Fibroblast of the conjunctiva (primary cell): ENCODE measurements at regions not wholly inside any gene's neighbourhood (a gene's known extent, or its start where the extent isn't known, plus 50 kb on each side); places are given as distances from the start of the nearest gene placed in this dataset.

Experiments
- DNase-seq: peaks from one replicate; pipeline ENCODE4 v3.0.0-alpha.2; 2010; ENCODE audit warnings: low read depth

DNA sequence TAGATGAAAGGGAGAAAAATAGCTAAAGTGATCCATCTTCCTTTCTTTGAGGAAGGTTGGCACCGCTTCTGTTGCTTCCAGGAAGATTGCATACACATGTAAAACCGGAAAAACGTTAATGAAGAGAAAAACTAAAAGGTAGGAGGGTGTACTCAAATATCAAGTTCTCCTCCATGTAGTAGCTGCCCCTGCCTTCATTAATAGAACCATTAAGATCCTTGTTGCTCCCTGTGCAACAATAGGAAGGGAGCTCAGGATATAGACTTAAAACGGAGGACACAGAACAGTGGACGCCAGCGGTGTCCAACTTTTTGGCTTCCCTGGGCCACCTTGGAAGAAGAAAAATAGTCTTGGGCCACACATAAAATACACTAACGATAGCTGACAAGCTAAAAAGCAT lies 118.9 kb downstream of the TMEM174 start:
- DNase-seq: no peak

- DNase-seq: no peak
Measured at GRCh38 chr5:73290242-73290641, 117.2 kb downstream of the TMEM174 start.

DNA sequence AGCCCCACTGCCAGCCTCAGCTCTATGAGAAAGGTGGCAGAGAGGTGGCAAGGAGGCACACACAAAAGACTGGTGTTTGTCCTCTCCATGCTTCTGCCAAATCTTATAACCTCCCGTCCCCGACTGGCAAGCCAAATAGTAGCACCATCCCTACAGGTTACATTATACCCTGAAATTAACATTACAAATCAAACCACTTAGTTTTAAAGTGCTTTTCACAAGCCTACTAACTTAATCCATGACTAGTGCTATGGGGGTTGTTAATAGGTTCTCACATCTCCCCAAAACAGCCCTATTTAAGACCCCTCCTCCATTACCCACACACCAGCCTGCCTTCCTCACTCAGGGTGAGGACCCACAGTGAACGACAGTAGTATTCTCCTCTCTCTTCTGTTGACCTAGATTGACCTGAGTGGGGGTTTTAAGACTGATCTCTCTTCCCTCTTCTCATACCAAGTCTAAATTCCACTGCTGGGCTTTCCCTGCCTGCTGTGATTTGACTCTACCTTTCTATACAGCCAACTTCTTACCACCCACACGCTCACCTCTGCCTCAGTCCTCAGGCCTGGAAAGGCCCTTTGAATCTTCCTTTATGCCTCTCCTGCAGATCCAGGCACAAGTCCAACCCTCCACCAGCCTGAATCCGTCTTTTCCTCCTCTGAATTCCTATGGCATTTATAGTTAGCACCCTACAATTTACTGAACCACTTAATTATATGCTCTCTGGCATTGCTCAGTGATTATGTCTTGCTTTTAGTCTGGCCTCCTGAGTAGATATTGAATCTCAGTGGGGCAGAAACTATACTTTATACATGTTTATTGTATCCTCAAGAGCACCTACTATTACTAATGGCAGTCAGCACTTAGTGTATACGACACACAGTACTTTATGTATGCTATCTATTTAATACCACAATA lies 116.1 kb downstream of the TMEM174 start:
- no peak for DNase-seq

- DNase-seq: no peak
Measured at GRCh38 chr5:73286896-73287295, 113.9 kb downstream of the TMEM174 start.

- no peak for DNase-seq
Measured at GRCh38 chr5:73284985-73285384, 112.0 kb downstream of the TMEM174 start.

- DNase-seq: no peak
Measured at GRCh38 chr5:73284220-73284795, 111.3 kb downstream of the TMEM174 start.

DNA sequence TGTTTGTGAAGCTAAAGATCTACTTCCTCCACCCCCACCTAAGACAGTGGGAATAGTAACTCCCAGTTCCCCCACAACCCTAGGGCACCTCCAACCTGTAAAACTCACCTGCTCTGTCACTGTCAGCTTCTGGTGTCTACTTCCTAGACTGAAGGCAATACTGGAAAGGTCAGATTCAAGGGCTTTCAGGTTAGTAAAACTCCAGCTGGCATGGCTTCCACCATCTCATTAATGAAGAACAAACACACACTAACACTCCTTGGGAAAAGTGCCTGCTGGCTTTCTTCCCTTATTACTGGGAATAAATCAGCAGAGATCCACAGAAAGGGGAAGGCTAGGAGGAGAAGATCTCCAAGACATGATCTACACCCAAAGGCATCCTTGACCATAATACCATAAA lies 109.9 kb downstream of the TMEM174 start:
- no peak for DNase-seq

- DNase-seq: no peak
Measured at GRCh38 chr5:73282383-73282782, 109.4 kb downstream of the TMEM174 start.

- peak; percentile 32 for DNase-seq
Measured at GRCh38 chr5:73280821-73281746, 108.1 kb downstream of the TMEM174 start.

- DNase-seq: no peak
Measured at GRCh38 chr5:73280386-73280785, 107.4 kb downstream of the TMEM174 start.

GRCh38 chr5:73279805-73280204 lies 106.8 kb downstream of the TMEM174 start:
- DNase-seq: no peak

DNA sequence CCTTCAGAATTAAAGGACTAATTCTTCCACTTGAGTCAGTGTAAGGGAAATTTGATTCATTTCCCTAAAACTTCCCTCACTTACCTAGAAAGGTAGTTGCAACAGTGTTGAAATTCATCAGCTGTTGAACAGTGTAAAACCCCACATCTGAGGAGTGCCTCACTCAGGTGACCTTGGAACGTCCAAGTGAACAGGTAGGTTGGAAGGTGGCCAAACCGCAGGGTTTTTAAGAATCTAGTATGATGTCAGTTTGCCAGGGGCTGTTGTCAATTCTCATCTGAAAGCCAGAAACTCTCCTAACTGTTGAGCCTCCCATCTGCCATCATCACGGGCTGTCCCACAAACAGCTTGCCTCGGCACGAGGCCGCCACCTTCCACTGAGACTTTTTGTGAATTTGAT lies 105.7 kb downstream of the TMEM174 start:
- DNase-seq: no peak

- peak; percentile 43 for DNase-seq
Measured at GRCh38 chr5:73274881-73275663, 102.1 kb downstream of the TMEM174 start.

- DNase-seq: no peak
Measured at GRCh38 chr5:73274121-73274520, 101.1 kb downstream of the TMEM174 start.

DNA sequence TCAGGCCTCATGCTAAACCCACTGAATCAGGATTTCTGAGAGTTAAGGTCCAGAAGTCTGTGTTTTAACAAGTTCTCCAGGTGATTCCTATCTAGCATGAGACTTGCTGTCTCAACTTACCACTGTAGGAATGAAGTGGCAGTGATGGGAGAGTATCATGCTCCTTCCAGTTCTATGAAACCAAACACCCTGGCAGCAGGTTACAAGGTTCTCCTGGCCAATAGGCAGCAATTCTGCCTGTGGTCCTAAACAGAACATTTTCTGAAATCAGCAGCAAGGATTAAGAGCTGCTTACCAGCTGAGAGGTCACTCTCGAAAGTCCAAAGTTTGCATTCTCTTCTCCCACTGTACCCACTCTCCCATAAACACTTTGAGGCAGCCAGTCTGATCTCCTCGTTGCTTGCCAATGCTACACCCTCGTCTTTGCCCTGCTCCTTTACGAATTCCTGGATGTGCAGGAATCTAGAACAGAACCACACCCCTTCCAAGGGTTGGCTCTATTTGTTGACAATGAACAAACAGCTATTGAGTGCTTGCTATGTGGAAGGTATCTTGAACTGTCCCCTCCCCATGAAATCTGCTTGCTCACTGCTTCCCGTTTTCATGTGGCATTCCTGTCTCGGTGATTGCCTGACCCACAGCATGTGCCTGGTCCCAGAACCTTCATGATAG lies 100.5 kb downstream of the TMEM174 start:
- no peak for DNase-seq

GRCh38 chr5:73272351-73272750 lies 99.4 kb downstream of the TMEM174 start:
- no peak for DNase-seq

GRCh38 chr5:73268826-73269225 lies 95.8 kb downstream of the TMEM174 start:
- DNase-seq: no peak

DNA sequence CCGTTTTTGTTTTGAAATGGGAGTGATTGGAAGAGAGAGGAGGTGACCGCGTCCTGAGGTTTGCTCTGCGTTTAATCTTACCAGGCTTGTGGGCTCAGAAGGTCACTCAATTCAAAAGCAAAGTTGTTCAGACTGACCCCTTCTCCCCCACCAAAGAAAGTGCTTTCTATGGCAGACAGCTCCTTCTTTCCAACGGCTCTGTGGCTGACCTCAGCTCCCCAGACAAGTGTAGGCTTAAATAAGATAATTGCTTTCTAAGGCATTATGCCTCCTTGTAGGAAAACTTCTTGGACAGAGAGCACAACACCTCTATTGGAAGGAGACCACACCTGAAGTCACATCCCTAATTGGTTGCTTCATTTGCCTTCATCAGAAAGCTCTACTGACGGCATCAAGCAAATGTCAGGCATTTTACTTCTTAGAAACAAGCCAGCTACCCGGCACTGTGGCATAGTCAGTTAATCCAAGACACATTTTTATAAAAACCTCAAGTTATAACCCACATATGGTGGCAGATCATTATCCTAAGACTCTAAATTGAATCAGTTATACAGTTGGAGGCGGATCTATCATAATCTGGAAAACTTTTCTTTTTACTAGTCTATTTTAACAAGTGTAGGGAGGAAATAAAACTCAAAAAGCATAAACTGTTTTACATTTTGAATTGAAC lies 94.9 kb downstream of the TMEM174 start:
- DNase-seq: no peak

GRCh38 chr5:73266925-73267765 lies 94.2 kb downstream of the TMEM174 start:
- DNase-seq: no peak
